Small intestine (tissue), 7 donors: ENCODE measurements at regions not wholly inside any gene's neighbourhood (a gene's known extent, or its start where the extent isn't known, plus 50 kb on each side); places are given as distances from the start of the nearest gene placed in this dataset.

Experiments used
- DNase-seq, 2 donors: peaks; one replicate each; pipeline versions ENCODE4 v3.0.0 to v3.0.0-alpha.2; 2013
- FAIRE-seq: peaks from 2 replicates; lab custom pipeline; 2012; peaks lifted over from hg19 to GRCh38; lab: Jason Lieb, UNC
- H3K27ac ChIP-seq, 3 donors: one replicate each; pipeline ENCODE4 v1.5.1; 2013; ENCODE audit warnings: low read length in 2 of 3, mild to moderate bottlenecking in 2 of 3, control low read depth in 1 of 3, inconsistent platforms in 1 of 3, low read depth in 1 of 3, moderate library complexity in 1 of 3
- H3K27me3 ChIP-seq, 3 donors: one replicate each; pipeline ENCODE4 v1.6.1; 2013; ENCODE audit warnings: low read length in 3 of 3, inconsistent platforms in 1 of 3; ENCODE audit not compliant: control insufficient read depth in 3 of 3, insufficient read depth in 3 of 3
- H3K36me3 ChIP-seq, 3 donors: one replicate each; pipeline ENCODE4 v1.6.1; 2013; ENCODE audit warnings: low read length in 3 of 3, inconsistent platforms in 1 of 3, low read depth in 1 of 3, mild to moderate bottlenecking in 1 of 3, moderate library complexity in 1 of 3; ENCODE audit not compliant: control insufficient read depth in 3 of 3, insufficient read depth in 2 of 3
- H3K4me1 ChIP-seq, 3 donors: one replicate each; pipeline ENCODE4 v1.6.1; 2013; ENCODE audit warnings: low read length in 2 of 3, inconsistent platforms in 1 of 3, low read depth in 1 of 3, mild to moderate bottlenecking in 1 of 3, moderate library complexity in 1 of 3; ENCODE audit not compliant: control insufficient read depth in 3 of 3, insufficient read depth in 2 of 3
- H3K4me3 ChIP-seq, 3 donors: one replicate each; pipeline ENCODE4 v1.5.1; 2013; ENCODE audit warnings: low read length in 3 of 3, control low read depth in 1 of 3, inconsistent platforms in 1 of 3, low read depth in 1 of 3, mild to moderate bottlenecking in 1 of 3, moderate library complexity in 1 of 3
- H3K9me3 ChIP-seq, 2 donors: one replicate each; pipeline ENCODE4 v1.6.1; 2013; ENCODE audit warnings: low read depth in 1 of 2, low read length in 1 of 2; ENCODE audit not compliant: control insufficient read depth in 2 of 2, insufficient read depth in 1 of 2
- WGBS, 3 donors: extraction: QIAGEN DNeasy Blood & Tissue Kit; methylation state at CpG; one replicate each; pipeline ENCODE4 v1.1.7; 2013; 5-methylcytosine and 5-hydroxymethylcytosine counted together
- donor health status: healthy with polysubstance abuse.
- donor health status: control.
- donor health status: control.
- donor health status: Bipolar disorder and iron deficiency.
- donor health status: healthy.

DNA sequence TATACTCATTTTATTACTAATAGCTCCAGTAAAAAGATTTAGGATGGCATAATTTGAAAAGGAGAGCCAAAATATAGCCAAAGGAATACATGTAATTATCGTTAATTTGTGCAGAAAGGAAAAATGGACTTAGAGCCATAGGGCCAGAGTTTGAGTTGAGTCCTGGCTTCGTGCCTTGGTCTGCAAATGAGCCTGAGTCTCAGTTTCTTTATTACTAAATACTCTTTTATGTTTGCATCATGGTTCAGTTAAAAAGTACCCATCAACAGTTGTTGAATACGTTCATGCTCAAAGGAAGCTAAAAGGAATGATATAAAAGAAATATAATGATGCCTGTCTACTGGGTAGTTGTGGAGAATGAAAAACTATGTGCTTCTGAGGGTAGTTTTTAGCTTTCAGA is 155.7 kb upstream of the FAM78B start:
- WGBS, 3 donors: 50 to 61% (median 53%) methylated on average over 3 of the region's 3 CpGs
- H3K36me3 ChIP-seq: no peaks in the 10 kb centered on the region
- no peak for DNase-seq
- no peak overlapping the region for H3K4me3 ChIP-seq
- no peak overlapping the region for H3K27ac ChIP-seq
- no peaks in the 10 kb centered on the region for H3K4me1 ChIP-seq
- no peaks in the 10 kb centered on the region for H3K9me3 ChIP-seq
- FAIRE-seq: no peak
- no peaks in the 10 kb centered on the region for H3K27me3 ChIP-seq

DNA sequence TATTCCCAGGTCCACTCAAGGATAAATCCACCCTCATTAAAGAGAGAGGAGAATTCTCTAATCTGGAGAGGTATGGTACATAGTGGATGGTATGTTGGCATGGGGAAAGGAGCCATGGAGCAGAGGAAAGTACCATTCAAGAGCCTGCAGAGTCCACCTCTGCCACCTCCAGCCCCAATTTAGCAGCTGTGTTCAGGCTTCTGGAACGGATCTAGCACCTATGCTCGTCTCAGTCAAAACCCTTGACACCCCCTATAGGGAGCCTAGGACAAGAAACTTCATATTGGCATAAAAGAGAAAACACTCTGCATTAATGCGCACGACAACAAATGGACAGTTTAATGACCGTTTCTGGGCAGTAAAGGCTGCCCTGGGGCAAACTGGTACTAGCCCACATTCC is 161.1 kb upstream of the FAM78B start:
- H3K4me3 ChIP-seq: no peak overlapping the region
- DNase-seq (no peak), FAIRE-seq (no peak)
- H3K27me3 ChIP-seq: no peaks in the 10 kb centered on the region
- no peaks in the 10 kb centered on the region for H3K36me3 ChIP-seq
- no peaks in the 10 kb centered on the region for H3K9me3 ChIP-seq
- no peak overlapping the region for H3K27ac ChIP-seq
- WGBS, 3 donors: 66 to 73% (median 68%) methylated on average over 5 of the region's 5 CpGs
- H3K4me1 ChIP-seq: no peaks in the 10 kb centered on the region

DNA sequence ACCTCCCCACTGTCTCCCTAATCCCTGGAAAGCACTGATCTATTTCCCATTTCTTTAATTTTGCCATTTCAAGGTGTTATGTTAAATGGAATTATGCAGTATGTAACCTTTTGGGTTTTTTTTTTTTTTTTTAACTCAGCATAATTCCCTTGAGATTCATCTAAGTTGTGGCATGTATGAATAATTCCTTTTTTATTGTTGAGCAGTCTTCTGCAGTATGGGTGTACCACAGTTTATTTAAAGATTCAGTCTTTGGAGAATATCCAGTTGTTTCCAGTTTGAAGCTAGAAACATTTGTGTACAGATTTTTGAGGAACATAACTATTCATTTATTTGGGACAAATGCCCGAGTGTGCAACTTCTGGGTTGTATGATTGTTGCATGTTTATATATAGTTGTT is 162.2 kb upstream of the FAM78B start:
- Histone ChIP-seq H3K27me3 (no peaks in the 10 kb centered on the region), H3K9me3 (no peaks in the 10 kb centered on the region), H3K36me3 (no peaks in the 10 kb centered on the region), H3K4me3 (no peak overlapping the region), H3K27ac (no peak overlapping the region), H3K4me1 (no peaks in the 10 kb centered on the region)
- FAIRE-seq (no peak), DNase-seq (no peak)
- WGBS, 3 donors: 65 to 72% (median 70%) methylated on average over 1 of the region's 1 CpG

DNA sequence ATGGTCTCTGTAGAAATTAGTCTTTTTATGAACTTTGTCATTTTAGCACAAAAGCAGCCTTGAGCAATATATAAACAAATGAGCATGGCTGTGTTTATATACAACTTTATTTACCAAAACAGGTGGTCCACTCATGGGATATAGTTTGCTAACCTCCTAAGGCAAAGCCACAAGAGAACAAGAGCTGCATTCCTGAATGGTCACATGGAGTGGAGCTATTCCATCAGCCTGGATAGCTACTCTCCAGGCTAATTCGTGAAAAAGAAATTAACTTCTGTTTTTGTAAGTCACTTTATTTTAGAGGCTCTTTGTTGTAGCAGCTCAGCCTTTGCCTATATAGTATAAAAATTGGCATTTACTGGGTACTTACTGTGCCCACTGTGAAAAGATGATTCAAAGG is 163.3 kb upstream of the FAM78B start:
- 68 to 78% (median 75%) methylated on average over 1 of the region's 1 CpG for WGBS, 3 donors
- FAIRE-seq: no peak

GRCh38 chr1:166338105-166338504 is 171.3 kb upstream of the FAM78B start:
- FAIRE-seq: no peak
- 83 to 90% (median 88%) methylated on average over 2 of the region's 2 CpGs for WGBS, 3 donors
- DNase-seq: no peak
- H3K4me1 ChIP-seq: no peaks in the 10 kb centered on the region
- no peaks in the 10 kb centered on the region for H3K9me3 ChIP-seq
- H3K27ac ChIP-seq: no peak overlapping the region
- H3K27me3 ChIP-seq: no peaks in the 10 kb centered on the region
- no peaks in the 10 kb centered on the region for H3K36me3 ChIP-seq
- no peak overlapping the region for H3K4me3 ChIP-seq

More for the DNA sequence above, 163.3 kb upstream of the FAM78B start:
- Histone ChIP-seq H3K27me3 (no peaks in the 10 kb centered on the region), H3K4me3 (no peak overlapping the region), H3K9me3 (no peaks in the 10 kb centered on the region), H3K4me1 (no peaks in the 10 kb centered on the region), H3K36me3 (no peaks in the 10 kb centered on the region), H3K27ac (no peak overlapping the region)
- no peak for DNase-seq

DNA sequence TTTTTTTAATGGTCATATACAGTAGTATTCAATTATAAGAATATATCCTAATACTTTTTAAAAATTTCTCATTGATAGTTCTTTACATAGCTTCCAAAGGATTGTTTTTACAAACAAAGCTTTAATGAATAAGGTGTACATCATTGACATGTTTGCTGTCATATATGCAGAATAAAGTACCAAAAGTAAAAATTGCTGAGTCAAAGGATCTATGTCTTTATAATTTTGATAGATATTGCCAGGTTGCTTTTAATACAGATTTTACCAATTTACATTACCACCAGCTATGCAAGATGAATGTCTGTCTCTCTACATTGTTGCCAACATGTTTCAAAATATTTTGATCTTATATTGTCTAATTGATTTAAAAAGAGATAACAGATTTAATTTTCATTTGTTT is 173.9 kb upstream of the FAM78B start:
- H3K9me3 ChIP-seq: no peaks in the 10 kb centered on the region
- H3K27me3 ChIP-seq: no peaks in the 10 kb centered on the region
- FAIRE-seq (no peak), DNase-seq (no peak)
- H3K36me3 ChIP-seq: no peaks in the 10 kb centered on the region
- H3K4me1 ChIP-seq: no peaks in the 10 kb centered on the region
- no peak overlapping the region for H3K27ac ChIP-seq
- no peak overlapping the region for H3K4me3 ChIP-seq

DNA sequence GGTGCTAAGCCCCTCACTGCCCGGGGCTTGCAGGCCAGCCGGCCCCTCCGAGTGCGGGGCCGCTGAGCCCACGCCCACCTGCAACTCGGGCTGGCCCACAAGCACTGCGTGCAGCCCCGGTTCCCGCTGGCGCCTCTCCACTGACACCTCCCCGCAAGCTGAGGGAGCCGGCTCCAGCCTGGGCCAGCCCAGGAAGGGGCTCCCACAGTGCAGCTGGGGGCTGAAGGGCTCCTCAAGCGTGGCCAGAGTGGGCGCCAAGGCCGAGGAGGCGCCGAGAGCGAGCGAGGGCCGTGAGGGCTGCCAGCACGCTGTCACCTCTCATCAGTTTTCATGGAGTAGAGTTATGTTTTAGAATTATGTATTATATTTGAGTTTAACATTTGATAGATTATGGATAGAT is 176.5 kb upstream of the FAM78B start:
- H3K4me1 ChIP-seq: no peaks in the 10 kb centered on the region
- H3K9me3 ChIP-seq: no peaks in the 10 kb centered on the region
- DNase-seq: no peak
- no peak overlapping the region for H3K27ac ChIP-seq
- FAIRE-seq: no peak
- H3K4me3 ChIP-seq: no peak overlapping the region
- H3K36me3 ChIP-seq: no peaks in the 10 kb centered on the region
- 95 to 96% (median 95%) methylated on average over 17 to 22 of the region's 22 CpGs for WGBS, 3 donors
- no peaks in the 10 kb centered on the region for H3K27me3 ChIP-seq

GRCh38 chr1:166350490-166350889 is 183.7 kb upstream of the FAM78B start:
- WGBS, 3 donors: 37 to 59% (median 42%) methylated on average over 5 of the region's 5 CpGs
- Histone ChIP-seq H3K27ac (no peak overlapping the region), H3K9me3 (no peaks in the 10 kb centered on the region), H3K4me3 (no peak overlapping the region), H3K36me3 (no peaks in the 10 kb centered on the region), H3K4me1 (no peaks in the 10 kb centered on the region), H3K27me3 (no peaks in the 10 kb centered on the region)
- FAIRE-seq (no peak), DNase-seq (no peak)

GRCh38 chr1:166351676-166352075 is 184.9 kb upstream of the FAM78B start:
- no peak for FAIRE-seq
- 54 to 64% (median 61%) methylated on average over 1 of the region's 1 CpG for WGBS, 3 donors
- H3K27me3 ChIP-seq: no peaks in the 10 kb centered on the region

More at GRCh38 chr1:166351676-166352075, 184.9 kb upstream of the FAM78B start:
- no peak for DNase-seq
- H3K4me1 ChIP-seq: no peaks in the 10 kb centered on the region
- H3K4me3 ChIP-seq: no peak overlapping the region
- no peaks in the 10 kb centered on the region for H3K9me3 ChIP-seq
- H3K27ac ChIP-seq: no peak overlapping the region
- no peaks in the 10 kb centered on the region for H3K36me3 ChIP-seq
